Sigmoid colon (tissue), 6 donors: ENCODE measurements at regions not wholly inside any gene's neighbourhood (a gene's known extent, or its start where the extent isn't known, plus 50 kb on each side); places are given as distances from the start of the nearest gene placed in this dataset.
"Not testable (repeated sequence)": the region's sequence is repeated elsewhere in the genome, so short reads cannot be mapped to it uniquely, and the experiment has no call there.

Experiments used
- DNase-seq: peaks from one replicate; pipeline ENCODE4 v3.0.0-alpha.2; 2019
- H3K27ac ChIP-seq, 4 donors: fragments of 200-600 bp; sonication (generic); one replicate each; pipeline ENCODE4 v1.5.1; 2016 to 2019; ENCODE audit warnings: mild to moderate bottlenecking in 1 of 4
- H3K27me3 ChIP-seq, 3 donors: fragments of 200-600 bp; sonication (generic); one replicate each; pipeline ENCODE4 v1.5.1; 2019; ENCODE audit warnings: mild to moderate bottlenecking in 1 of 3
- H3K36me3 ChIP-seq, 4 donors: fragments of 200-600 bp; sonication (generic); one replicate each; pipeline ENCODE4 v1.5.1; 2016 to 2019
- H3K4me1 ChIP-seq, 4 donors: fragments of 200-600 bp; sonication (generic); one replicate each; pipeline ENCODE4 v1.5.1; 2017 to 2019
- H3K4me3 ChIP-seq, 4 donors: fragments of 200-600 bp; sonication (generic); one replicate each; pipeline ENCODE4 v1.5.1; 2017 to 2019; ENCODE audit warnings: mild to moderate bottlenecking in 2 of 4, moderate library complexity in 1 of 4
- H3K9me3 ChIP-seq, 4 donors: fragments of 200-600 bp in 3 of 4; sonication (generic) in 3 of 4; one replicate each; pipeline versions ENCODE4 v1.5.1 to v1.6.1; 2013 to 2019
- CTCF ChIP-seq, 4 experiments: fragments of 450-650 bp in 3 of 4; fragments of 200-600 bp in 1 of 4; IDR thresholded peaks; one replicate each; pipeline ENCODE4 v1.5.1; 2016 to 2019; ENCODE audit warnings: antibody characterized with exemption in 4 of 4, mild to moderate bottlenecking in 3 of 4, moderate library complexity in 2 of 4
- EP300 ChIP-seq, 4 donors: sonication (generic); formaldehyde crosslinking; IDR thresholded peaks; one replicate each; pipeline ENCODE4 v1.6.1; 2017; ENCODE audit warnings: antibody characterized with exemption in 4 of 4
- POLR2A ChIP-seq, 2 donors: fragments of 450-650 bp; IDR thresholded peaks; one replicate each; pipeline ENCODE4 v1.6.1; 2016; ENCODE audit warnings: antibody characterized with exemption in 2 of 2, mild to moderate bottlenecking in 2 of 2, moderate library complexity in 2 of 2
- POLR2AphosphoS5 ChIP-seq, 4 donors: sonication (generic); formaldehyde crosslinking; IDR thresholded peaks; one replicate each; pipeline ENCODE4 v1.6.1; 2017; ENCODE audit warnings: antibody characterized with exemption in 4 of 4
- WGBS, 2 donors: extraction: QIAGEN DNeasy Blood & Tissue Kit; methylation state at CpG; one replicate each; pipeline ENCODE4 v1.1.7; 2013; 5-methylcytosine and 5-hydroxymethylcytosine counted together
- intact Hi-C: fragments of 100-400 bp; cut with DNase I; formaldehyde crosslinking; loops from one replicate; pipeline ENCODE4 v1.15.1; 2023
- donor health status: healthy with polysubstance abuse.
- donor health status: healthy.

GRCh38 chr6:125639466-125640020, 109.9 kb upstream of the HEY2 start:
- H3K4me1 ChIP-seq: no peaks in the 10 kb centered on the region
- no peaks in the 10 kb centered on the region for H3K9me3 ChIP-seq
- DNase-seq: no peak
- no peak overlapping the region for H3K4me3 ChIP-seq
- no peak for TF ChIP-seq CTCF (IDR thresholded peaks at IDR 0.05)
- no peak for TF ChIP-seq POLR2A (IDR thresholded peaks at IDR 0.05)
- no peak for TF ChIP-seq EP300 (IDR thresholded peaks at IDR 0.05)
- TF ChIP-seq POLR2AphosphoS5 (IDR thresholded peaks at IDR 0.05): no peak
- no peak overlapping the region for H3K27ac ChIP-seq
- WGBS, 2 donors: 67 to 69% methylated on average over 3 of the region's 3 CpGs
- H3K27me3 ChIP-seq: no peaks in the 10 kb centered on the region
- intact Hi-C loops: no loop called here
- H3K36me3 ChIP-seq: no peaks in the 10 kb centered on the region

GRCh38 chr6:125640441-125641150, 108.8 kb upstream of the HEY2 start:
- H3K4me3 ChIP-seq: no peak overlapping the region
- H3K36me3 ChIP-seq: no peaks in the 10 kb centered on the region
- intact Hi-C loops: no loop called here
- 83 to 87% methylated on average over 5 of the region's 5 CpGs for WGBS, 2 donors
- TF ChIP-seq POLR2A (IDR thresholded peaks at IDR 0.05) (no peak), POLR2AphosphoS5 (IDR thresholded peaks at IDR 0.05) (no peak), CTCF (IDR thresholded peaks at IDR 0.05) (no peak), EP300 (IDR thresholded peaks at IDR 0.05) (no peak)
- no peaks in the 10 kb centered on the region for H3K27me3 ChIP-seq
- H3K9me3 ChIP-seq: no peaks in the 10 kb centered on the region
- H3K4me1 ChIP-seq: no peaks in the 10 kb centered on the region
- DNase-seq: no peak
- H3K27ac ChIP-seq: no peak overlapping the region

- WGBS, 2 donors: 93 to 96% methylated on average over 27 of the region's 27 CpGs
- intact Hi-C loops, H3K27ac ChIP-seq, H3K36me3 ChIP-seq, DNase-seq, H3K4me1 ChIP-seq, H3K27me3 ChIP-seq, H3K4me3 ChIP-seq, H3K9me3 ChIP-seq: not testable (repeated sequence)
These were observed 105.3 kb upstream of the HEY2 start for GRCh38 chr6:125643967-125644661.

- Histone ChIP-seq H3K4me3 (no peak overlapping the region), H3K27ac (no peak overlapping the region), H3K4me1 (no peaks in the 10 kb centered on the region), H3K36me3 (no peaks in the 10 kb centered on the region), H3K27me3 (no peaks in the 10 kb centered on the region), H3K9me3 (no peaks in the 10 kb centered on the region)
- intact Hi-C loops: no loop called here
- DNase-seq: no peak
- no peak for TF ChIP-seq POLR2A (IDR thresholded peaks at IDR 0.05)
- no peak for TF ChIP-seq POLR2AphosphoS5 (IDR thresholded peaks at IDR 0.05)
- 91 to 92% methylated on average over 4 of the region's 4 CpGs for WGBS, 2 donors
These were observed 102.0 kb upstream of the HEY2 start for GRCh38 chr6:125647391-125647790.

GRCh38 chr6:125653752-125654151, 95.7 kb upstream of the HEY2 start:
- H3K27ac ChIP-seq, H3K4me1 ChIP-seq, intact Hi-C loops, H3K9me3 ChIP-seq, H3K36me3 ChIP-seq, H3K27me3 ChIP-seq, DNase-seq, H3K4me3 ChIP-seq: not testable (repeated sequence)

GRCh38 chr6:125655511-125655910, 93.9 kb upstream of the HEY2 start:
- Histone ChIP-seq H3K27ac (no peak overlapping the region), H3K4me3 (no peak overlapping the region), H3K9me3 (no peaks in the 10 kb centered on the region), H3K27me3 (no peaks in the 10 kb centered on the region), H3K36me3 (no peaks in the 10 kb centered on the region), H3K4me1 (no peaks in the 10 kb centered on the region)
- intact Hi-C loops: no loop called here
- TF ChIP-seq POLR2A (IDR thresholded peaks at IDR 0.05): no peak
- no peak for TF ChIP-seq EP300 (IDR thresholded peaks at IDR 0.05)
- no peak for TF ChIP-seq CTCF (IDR thresholded peaks at IDR 0.05)
- no peak for TF ChIP-seq POLR2AphosphoS5 (IDR thresholded peaks at IDR 0.05)
- WGBS, 2 donors: 93% methylated on average over 1 of the region's 1 CpG
- no peak for DNase-seq
